Adrenal gland (tissue), 9 donors: ENCODE measurements at regions not wholly inside any gene's neighbourhood (a gene's known extent, or its start where the extent isn't known, plus 50 kb on each side); places are given as distances from the start of the nearest gene placed in this dataset.

Experiments used
- DNase-seq, 7 donors: peaks; one replicate each; pipeline ENCODE4 v3.0.0-alpha.2; 2019 to 2020
- H3K27ac ChIP-seq, 5 donors: fragments of 200-600 bp; sonication (generic) in 4 of 5; 1 replicate in 3 of 5; 2 replicates in 2 of 5; pipeline versions ENCODE4 v1.5.1 to v1.8.0; 2016 to 2020; ENCODE audit warnings: mild to moderate bottlenecking in 1 of 5
- H3K27me3 ChIP-seq: fragments of 200-600 bp; 2 replicates; pipeline ENCODE4 v1.8.0; 2021
- H3K36me3 ChIP-seq, 2 donors: fragments of 200-600 bp; replicated peaks in 1 of 2; 1 replicate in 1 of 2; 2 replicates in 1 of 2; pipeline versions ENCODE4 v1.5.1 to v1.8.0; 2018 to 2022
- H3K4me1 ChIP-seq, 2 donors: fragments of 200-600 bp; replicated peaks in 1 of 2; 1 replicate in 1 of 2; 2 replicates in 1 of 2; pipeline versions ENCODE4 v1.5.1 to v1.8.0; 2018 to 2021
- H3K4me3 ChIP-seq, 4 donors: fragments of 200-600 bp; sonication (generic) in 3 of 4; one replicate each; pipeline ENCODE4 v1.5.1; 2016 to 2018
- H3K9me3 ChIP-seq, 3 donors: fragments of 200-600 bp; sonication (generic) in 1 of 3; replicated peaks in 1 of 3; 1 replicate in 2 of 3; 2 replicates in 1 of 3; pipeline versions ENCODE4 v1.5.1 to v1.8.0; 2016 to 2021
- POLR2A ChIP-seq, 2 donors: fragments of 450-650 bp; IDR thresholded peaks; one replicate each; pipeline ENCODE4 v1.6.1; 2017; ENCODE audit warnings: antibody characterized with exemption in 2 of 2, mild to moderate bottlenecking in 2 of 2, moderate library complexity in 1 of 2
- WGBS, 4 donors: extraction: QIAGEN DNeasy Blood & Tissue Kit in 2 of 4; methylation state at CpG; one replicate each; pipeline versions ENCODE4 v1.1.5 to v1.1.7; 2013 to 2017; 5-methylcytosine and 5-hydroxymethylcytosine counted together
- intact Hi-C, 2 donors: fragments of 100-400 bp; cut with DNase I; formaldehyde crosslinking; loops; one replicate each; pipeline versions ENCODE4 v1.14.1 to v1.15.0; 2022 to 2023
- TF ChIP-seq, protein P1 (sequence below), 6 experiments: fragments of 450-650 bp in 4 of 6; fragments of 200-600 bp in 2 of 6; sonication (generic) in 1 of 6; IDR thresholded peaks; 1 replicate in 5 of 6; 2 replicates in 1 of 6; pipeline versions ENCODE4 v1.5.1 to v1.8.0; 2016 to 2021; ENCODE audit warnings: antibody characterized with exemption in 6 of 6, mild to moderate bottlenecking in 2 of 6, moderate library complexity in 1 of 6
- donor health status: healthy with polysubstance abuse.
- donor health status: Bipolar disorder and iron deficiency.
- donor health status: DM: yes; HTN: yes; CAD: no.
- donor health status: DM: no; HTN: no; CAD: no.
- donor health status: DM: no; HTN: no; CAD: no.

GRCh38 chr5:148880197-148880596 lies 53.8 kb downstream of the ADRB2 start:
- intact Hi-C loops = no loop called here
- no peaks in the 10 kb centered on the region for H3K9me3 ChIP-seq
- no peak overlapping the region for H3K27ac ChIP-seq
- H3K4me1 ChIP-seq = no peaks in the 10 kb centered on the region
- no peak overlapping the region for H3K4me3 ChIP-seq
- no peak for DNase-seq
- WGBS, 4 donors = 56 to 76% (median 66%) methylated on average over 1 of the region's 1 CpG
- no peaks in the 10 kb centered on the region for H3K27me3 ChIP-seq
- H3K36me3 ChIP-seq = no peaks in the 10 kb centered on the region
- no peak for TF ChIP-seq POLR2A (IDR thresholded peaks at IDR 0.05)
- TF ChIP-seq, protein P1, sequence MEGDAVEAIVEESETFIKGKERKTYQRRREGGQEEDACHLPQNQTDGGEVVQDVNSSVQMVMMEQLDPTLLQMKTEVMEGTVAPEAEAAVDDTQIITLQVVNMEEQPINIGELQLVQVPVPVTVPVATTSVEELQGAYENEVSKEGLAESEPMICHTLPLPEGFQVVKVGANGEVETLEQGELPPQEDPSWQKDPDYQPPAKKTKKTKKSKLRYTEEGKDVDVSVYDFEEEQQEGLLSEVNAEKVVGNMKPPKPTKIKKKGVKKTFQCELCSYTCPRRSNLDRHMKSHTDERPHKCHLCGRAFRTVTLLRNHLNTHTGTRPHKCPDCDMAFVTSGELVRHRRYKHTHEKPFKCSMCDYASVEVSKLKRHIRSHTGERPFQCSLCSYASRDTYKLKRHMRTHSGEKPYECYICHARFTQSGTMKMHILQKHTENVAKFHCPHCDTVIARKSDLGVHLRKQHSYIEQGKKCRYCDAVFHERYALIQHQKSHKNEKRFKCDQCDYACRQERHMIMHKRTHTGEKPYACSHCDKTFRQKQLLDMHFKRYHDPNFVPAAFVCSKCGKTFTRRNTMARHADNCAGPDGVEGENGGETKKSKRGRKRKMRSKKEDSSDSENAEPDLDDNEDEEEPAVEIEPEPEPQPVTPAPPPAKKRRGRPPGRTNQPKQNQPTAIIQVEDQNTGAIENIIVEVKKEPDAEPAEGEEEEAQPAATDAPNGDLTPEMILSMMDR (IDR thresholded peaks at IDR 0.05) = no peak

DNA sequence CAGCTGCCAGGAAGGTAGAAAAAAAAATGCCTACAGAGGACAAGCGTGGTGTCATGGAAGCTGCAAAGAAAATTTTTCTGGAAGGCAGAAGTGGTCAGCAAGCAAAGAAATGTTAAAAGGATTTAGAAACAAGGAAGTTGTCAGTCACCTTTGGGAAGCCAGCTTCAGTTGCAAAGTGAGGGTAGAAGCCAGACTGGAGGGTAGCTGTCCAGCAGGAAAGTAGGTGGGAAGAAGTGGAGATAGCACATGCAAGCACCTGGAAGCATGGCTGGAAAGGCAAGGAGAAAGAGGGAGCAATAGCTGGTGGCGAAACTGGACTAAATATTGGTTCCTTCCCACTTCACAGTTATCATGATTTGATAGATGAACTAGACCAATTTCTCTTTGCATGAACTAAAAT lies 54.3 kb downstream of the ADRB2 start:
- H3K27me3 ChIP-seq = no peaks in the 10 kb centered on the region
- no peak for TF ChIP-seq POLR2A (IDR thresholded peaks at IDR 0.05)
- TF ChIP-seq, protein P1 (IDR thresholded peaks at IDR 0.05) = no peak
- no peak overlapping the region for H3K27ac ChIP-seq
- no peaks in the 10 kb centered on the region for H3K36me3 ChIP-seq
- H3K4me1 ChIP-seq = no peaks in the 10 kb centered on the region
- intact Hi-C loops = no loop called here
- no peaks in the 10 kb centered on the region for H3K9me3 ChIP-seq
- DNase-seq = no peak
- 64 to 71% (median 69%) methylated on average over 2 of the region's 2 CpGs for WGBS, 4 donors
- no peak overlapping the region for H3K4me3 ChIP-seq

DNA sequence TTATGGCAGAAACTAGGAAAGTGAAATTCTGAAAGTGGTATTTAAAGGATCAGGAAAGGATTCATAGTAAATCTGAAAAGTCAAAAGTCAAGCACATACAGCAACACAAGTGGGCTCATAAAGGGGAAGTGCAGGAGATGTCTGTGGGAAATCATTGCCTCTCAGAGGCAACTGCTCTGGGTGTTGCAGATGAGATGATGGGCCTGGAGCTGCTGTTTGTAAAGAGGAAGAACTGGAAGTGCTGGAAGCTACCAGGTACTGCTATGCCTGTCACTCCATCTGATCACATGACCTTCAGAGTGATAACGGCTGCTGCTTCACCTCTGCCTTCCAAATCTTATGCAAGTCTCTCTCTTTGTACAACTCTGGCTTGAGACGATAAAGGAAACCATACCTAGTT lies 55.9 kb downstream of the ADRB2 start:
- Histone ChIP-seq H3K9me3 (no peaks in the 10 kb centered on the region), H3K4me1 (no peaks in the 10 kb centered on the region), H3K27ac (no peak overlapping the region), H3K36me3 (no peaks in the 10 kb centered on the region), H3K27me3 (no peaks in the 10 kb centered on the region), H3K4me3 (no peak overlapping the region)
- peak in 1 of 7 donors; percentile 17 for DNase-seq
- 51 to 64% (median 57%) methylated on average over 2 of the region's 2 CpGs for WGBS, 4 donors
- TF ChIP-seq, protein P1 (IDR thresholded peaks at IDR 0.05) = no peak
- TF ChIP-seq POLR2A (IDR thresholded peaks at IDR 0.05) = no peak
- intact Hi-C loops = no loop called here

GRCh38 chr5:148884339-148885020 lies 58.1 kb downstream of the ADRB2 start:
- no peaks in the 10 kb centered on the region for H3K36me3 ChIP-seq
- H3K9me3 ChIP-seq = no peaks in the 10 kb centered on the region
- no peaks in the 10 kb centered on the region for H3K4me1 ChIP-seq
- DNase-seq = no peak
- H3K27ac ChIP-seq = no peak overlapping the region
- no peaks in the 10 kb centered on the region for H3K27me3 ChIP-seq
- WGBS, 4 donors = 66 to 75% (median 72%) methylated on average over 3 of the region's 3 CpGs
- H3K4me3 ChIP-seq = no peak overlapping the region
- TF ChIP-seq, protein P1 (IDR thresholded peaks at IDR 0.05) = no peak
- TF ChIP-seq POLR2A (IDR thresholded peaks at IDR 0.05) = no peak
- intact Hi-C loops = no loop called here
